OCI-LY7 (cell line): ENCODE measurements at regions not wholly inside any gene's neighbourhood (a gene's known extent, or its start where the extent isn't known, plus 50 kb on each side); places are given as distances from the start of the nearest gene placed in this dataset.

ENCODE experiments used
- BruUV-seq: library from RNA; stranded (reverse); fragments of 400-500 nt; replicated peaks from 2 replicates; lab custom pipeline; 2021; lab: Mats Ljungman, UMichigan
- CTCF ChIA-PET: fragments of 300-600 bp; sonication (Branson Sonifier 250); formaldehyde crosslinking; loops from one replicate; lab custom pipeline; 2022; ENCODE audit warnings: antibody characterized with exemption; ENCODE audit not compliant: unreplicated experiment; lab: Charles Lee
- POLR2A ChIA-PET: fragments of 300-600 bp; sonication (Branson Sonifier 250); formaldehyde crosslinking; loops from one replicate; lab custom pipeline; 2022; ENCODE audit warnings: antibody characterized with exemption; lab: Charles Lee
- DNase-seq: peaks from one replicate; pipeline ENCODE4 v3.0.0-alpha.2; 2015; ENCODE audit warnings: low spot score
- H2AFZ ChIP-seq: fragments of 200-600 bp; sonication (generic), shearing (Covaris generic); 2 replicates; pipeline ENCODE4 v1.6.1; 2014; ENCODE audit warnings: mild to moderate bottlenecking, antibody characterized with exemption, low read length, moderate library complexity
- H3K27ac ChIP-seq: fragments of 200-600 bp; sonication (generic); 2 replicates; pipeline ENCODE4 v1.5.1; 2014; ENCODE audit warnings: mixed run types, low read depth, mild to moderate bottlenecking, moderate library complexity, low read length, inconsistent platforms; ENCODE audit not compliant: poor library complexity, severe bottlenecking
- H3K36me3 ChIP-seq: fragments of 200-600 bp; sonication (generic); 2 replicates; pipeline ENCODE4 v1.6.1; 2014; ENCODE audit warnings: mild to moderate bottlenecking, antibody characterized with exemption, low read length, moderate library complexity, mixed read lengths; ENCODE audit not compliant: insufficient read depth
- H3K4me1 ChIP-seq: fragments of 200-600 bp; sonication (generic); 2 replicates; pipeline ENCODE4 v1.5.1; 2014; ENCODE audit warnings: mild to moderate bottlenecking, low read length; ENCODE audit not compliant: insufficient read depth, poor library complexity, severe bottlenecking
- H3K4me2 ChIP-seq: fragments of 200-600 bp; sonication (generic); 2 replicates; pipeline ENCODE4 v1.6.1; 2014; ENCODE audit warnings: mild to moderate bottlenecking, low read length
- H3K4me3 ChIP-seq: fragments of 200-600 bp; sonication (generic); 2 replicates; pipeline ENCODE4 v1.5.1; 2014; ENCODE audit warnings: mild to moderate bottlenecking, low read depth, low read length; ENCODE audit not compliant: poor library complexity, severe bottlenecking
- H3K79me2 ChIP-seq: fragments of 200-600 bp; sonication (generic); 2 replicates; pipeline ENCODE4 v1.6.1; 2016; ENCODE audit warnings: low read depth, mild to moderate bottlenecking, low read length, moderate library complexity, mixed read lengths; ENCODE audit not compliant: insufficient read depth
- H3K9me2 ChIP-seq: fragments of 200-600 bp; sonication (generic); 2 replicates; pipeline ENCODE4 v1.6.1; 2016; ENCODE audit warnings: mild to moderate bottlenecking, low read length, mixed read lengths; ENCODE audit not compliant: insufficient read depth
- H3K9me3 ChIP-seq: fragments of 200-600 bp; sonication (generic); 2 replicates; pipeline ENCODE4 v1.6.1; 2014; ENCODE audit warnings: mild to moderate bottlenecking, mixed run types, low read length, mixed read lengths
- H4K20me1 ChIP-seq: fragments of 200-600 bp; sonication (generic); 2 replicates; pipeline ENCODE4 v1.6.1; 2014; ENCODE audit warnings: mild to moderate bottlenecking, antibody characterized with exemption, low read length, moderate library complexity, mixed read lengths; ENCODE audit not compliant: insufficient read depth
- CTCF ChIP-seq: fragments of 200-600 bp; sonication (generic); conservative IDR thresholded peaks from 2 replicates; pipeline ENCODE4 v1.5.1; 2014; ENCODE audit warnings: mild to moderate bottlenecking, antibody characterized with exemption, low read length, moderate library complexity, mixed read lengths
- EZH2phosphoT487 ChIP-seq: fragments of 200-600 bp; sonication (generic); IDR thresholded peaks from 2 replicates; pipeline ENCODE4 v1.6.1; 2018; ENCODE audit warnings: low read depth, borderline replicate concordance, mild to moderate bottlenecking, mixed run types, antibody characterized with exemption, low read length, moderate library complexity, mixed read lengths
- intact Hi-C: fragments of 100-400 bp; cut with micrococcal nuclease; formaldehyde crosslinking; loops from one replicate; pipeline ENCODE4 v1.10.0; 2022; ENCODE audit not compliant: unreplicated experiment

GRCh38 chr7:118129041-118129795, 54.7 kb upstream of the LSM8 start:
- Histone ChIP-seq H3K4me3 (no peak overlapping the region), H3K36me3 (no peaks in the 10 kb centered on the region), H3K79me2 (no peaks in the 10 kb centered on the region), H3K27ac (no peak overlapping the region), H3K9me2 (no peaks in the 10 kb centered on the region), H3K4me2 (no peak overlapping the region), H3K9me3 (no peaks in the 10 kb centered on the region), H2AFZ (no peak overlapping the region), H3K4me1 (no peaks in the 10 kb centered on the region), H4K20me1 (no peaks in the 10 kb centered on the region)
- intact Hi-C loops = no loop called here
- TF ChIP-seq CTCF = no peak
- no peak for TF ChIP-seq EZH2phosphoT487
- CTCF ChIA-PET = no interaction called here
- POLR2A ChIA-PET = interaction anchor here (0.6 to 1.2 kb wide), 2 partner anchors 13 to 16 kb away, joined by 3 read pairs; no protein-coding TSS in a partner anchor
- BruUV-seq = no TSS peak
- DNase-seq = no peak

DNA sequence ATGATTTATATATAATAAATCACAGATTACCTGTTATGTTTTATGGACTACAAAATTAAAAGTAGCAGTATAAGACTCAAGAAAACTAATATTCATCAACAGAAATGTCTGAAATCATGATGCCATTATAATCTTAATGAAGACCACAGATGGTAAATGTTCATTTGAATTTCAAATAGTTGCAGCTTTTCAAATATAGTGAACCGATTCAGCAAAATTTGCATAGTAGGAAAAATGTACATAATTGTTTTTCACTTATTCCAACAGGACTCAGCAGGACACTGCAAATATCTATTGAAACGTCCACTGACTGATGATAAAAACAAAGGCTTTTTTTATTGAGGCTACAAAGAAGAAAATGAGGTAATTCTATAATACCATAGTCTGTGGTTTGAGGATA, 51.2 kb upstream of the LSM8 start:
- Histone ChIP-seq H3K4me1 (no peaks in the 10 kb centered on the region), H2AFZ (no peak overlapping the region), H3K27ac (no peak overlapping the region), H3K4me2 (no peak overlapping the region), H3K9me3 (no peaks in the 10 kb centered on the region), H3K79me2 (no peaks in the 10 kb centered on the region), H3K4me3 (no peak overlapping the region), H3K36me3 (no peaks in the 10 kb centered on the region), H3K9me2 (no peaks in the 10 kb centered on the region), H4K20me1 (no peaks in the 10 kb centered on the region)
- no peak for DNase-seq
- ChIA-PET CTCF (no interaction called here), POLR2A (no interaction called here)
- no peak for TF ChIP-seq EZH2phosphoT487
- no peak for TF ChIP-seq CTCF
- intact Hi-C loops = no loop called here
- BruUV-seq = no TSS peak
